Keratinocyte (primary cell): ENCODE measurements at regions not wholly inside any gene's neighbourhood (a gene's known extent, or its start where the extent isn't known, plus 50 kb on each side); places are given as distances from the start of the nearest gene placed in this dataset.

ENCODE experiments used
- DNase-seq: peaks from one replicate; pipeline ENCODE4 v3.0.0-alpha.2; 2011; ENCODE audit warnings: low read depth, missing footprints, low spot score
- FAIRE-seq: peaks from 2 replicates; lab custom pipeline; 2011; peaks lifted over from hg19 to GRCh38; lab: Jason Lieb, UNC
- H2AFZ ChIP-seq: 2 replicates; pipeline ENCODE4 v1.6.0; 2012; ENCODE audit warnings: low read length, control low read depth, inconsistent platforms; ENCODE audit not compliant: control insufficient read depth
- H3K27ac ChIP-seq: 2 replicates; pipeline ENCODE4 v1.5.1; 2011; ENCODE audit warnings: low read length; ENCODE audit not compliant: control insufficient read depth, insufficient read depth
- H3K27me3 ChIP-seq: 3 replicates; pipeline ENCODE4 v1.6.0; 2011; ENCODE audit warnings: low read length; ENCODE audit not compliant: control insufficient read depth, insufficient read depth; ENCODE audit errors: extremely low read depth
- H3K36me3 ChIP-seq, 2 experiments: 2 replicates in 1 of 2; 3 replicates in 1 of 2; pipeline ENCODE4 v1.5.1; 2011; ENCODE audit warnings: low read length in 2 of 2, mild to moderate bottlenecking in 1 of 2; ENCODE audit not compliant: control insufficient read depth in 2 of 2, insufficient read depth in 2 of 2; ENCODE audit errors: extremely low read depth in 1 of 2
- H3K4me1 ChIP-seq: 3 replicates; pipeline ENCODE4 v1.5.1; 2011; ENCODE audit warnings: low read length; ENCODE audit not compliant: control insufficient read depth, insufficient read depth; ENCODE audit errors: extremely low read depth
- H3K4me2 ChIP-seq: 3 replicates; pipeline ENCODE4 v1.6.0; 2011; ENCODE audit warnings: low read depth, low read length; ENCODE audit not compliant: control insufficient read depth, insufficient read depth; ENCODE audit errors: extremely low read depth
- H3K4me3 ChIP-seq, 3 experiments: fragments of 200-600 bp in 1 of 3; sonication (generic) in 1 of 3; 2 replicates in 2 of 3; 3 replicates in 1 of 3; pipeline ENCODE4 v1.5.1; 2011 to 2016; ENCODE audit warnings: low read length in 3 of 3, mild to moderate bottlenecking in 3 of 3, control low read depth in 2 of 3, inconsistent platforms in 1 of 3, low read depth in 1 of 3, mixed read lengths in 1 of 3, mixed run types in 1 of 3, moderate library complexity in 1 of 3; ENCODE audit not compliant: control insufficient read depth in 2 of 3, insufficient read depth in 2 of 3; ENCODE audit errors: extremely low read depth in 1 of 3
- H3K79me2 ChIP-seq: 2 replicates; pipeline ENCODE4 v1.6.0; 2012; ENCODE audit warnings: low read length; ENCODE audit not compliant: control insufficient read depth, insufficient read depth
- H3K9ac ChIP-seq: 3 replicates; pipeline ENCODE4 v1.6.0; 2011; ENCODE audit warnings: low read length; ENCODE audit not compliant: control insufficient read depth, insufficient read depth; ENCODE audit errors: extremely low read depth
- H3K9me1 ChIP-seq: 3 replicates; pipeline ENCODE4 v1.6.0; 2011; ENCODE audit warnings: low read length; ENCODE audit not compliant: control insufficient read depth, insufficient read depth; ENCODE audit errors: extremely low read depth
- H3K9me3 ChIP-seq: 2 replicates; pipeline ENCODE4 v1.5.1; 2012; ENCODE audit warnings: low read depth, low read length; ENCODE audit not compliant: control insufficient read depth
- H4K20me1 ChIP-seq: 3 replicates; pipeline ENCODE4 v1.6.0; 2011; ENCODE audit warnings: low read length; ENCODE audit not compliant: control insufficient read depth, insufficient read depth; ENCODE audit errors: extremely low read depth
- EZH2 ChIP-seq: IDR thresholded peaks from one replicate; pipeline ENCODE4 v1.6.1; 2012; ENCODE audit warnings: inconsistent platforms, mild to moderate bottlenecking, low read length, moderate library complexity
- dilution Hi-C: fragments of 300-500 bp; cut with MboI; formaldehyde crosslinking; loops from one replicate; pipeline ENCODE4 v1.7.0; 2020; ENCODE audit warnings: low sequenced_read_pairs; ENCODE audit not compliant: extremely low pct_ligation_motif_present
- TF ChIP-seq, protein P1 (sequence below), 3 experiments: IDR thresholded peaks in 1 of 3; conservative IDR thresholded peaks in 1 of 3; optimal IDR thresholded peaks in 1 of 3; 2 replicates in 2 of 3; 3 replicates in 1 of 3; pipeline versions ENCODE3 to v1.5.1; 2011; ENCODE audit warnings: low read length in 3 of 3, mild to moderate bottlenecking in 3 of 3, moderate library complexity in 2 of 3, control low read depth in 1 of 3, inconsistent platforms in 1 of 3; ENCODE audit not compliant: insufficient read depth in 2 of 3; ENCODE audit errors: extremely low read depth in 1 of 3

DNA sequence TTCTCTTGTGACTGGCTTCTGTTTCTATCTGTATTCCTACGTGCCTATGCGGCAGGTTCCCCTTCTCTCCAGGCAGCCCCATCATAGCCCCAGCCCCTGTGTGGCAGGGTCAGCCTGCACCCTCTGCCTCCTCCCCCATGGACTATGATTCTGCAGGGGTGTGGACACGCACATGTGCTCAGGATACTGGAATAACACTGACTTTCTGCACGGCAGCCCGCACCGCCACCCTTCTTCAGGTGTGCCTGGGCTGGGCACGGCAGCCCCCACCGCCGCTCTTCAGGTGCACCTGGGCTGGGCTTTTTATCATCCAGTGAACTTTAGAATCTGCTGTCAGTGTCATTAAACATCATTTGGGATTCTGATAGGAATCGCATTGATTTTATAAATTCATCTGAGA lies 202.6 kb upstream of the PPP2R2D start:
- Histone ChIP-seq H3K9me1 (no peaks in the 10 kb centered on the region), H3K9me3 (peaks cover 11% of the 10 kb centered on the region), H3K4me1 (no peaks in the 10 kb centered on the region), H2AFZ (no peak overlapping the region), H3K27me3 (no peaks in the 10 kb centered on the region), H3K79me2 (no peaks in the 10 kb centered on the region), H3K27ac (no peak overlapping the region), H3K4me3 (no peak overlapping the region), H3K36me3 (no peaks in the 10 kb centered on the region), H3K9ac (no peak overlapping the region), H3K4me2 (no peak overlapping the region), H4K20me1 (no peaks in the 10 kb centered on the region)
- dilution Hi-C loops = no loop called here
- FAIRE-seq = no peak
- TF ChIP-seq, protein P1, sequence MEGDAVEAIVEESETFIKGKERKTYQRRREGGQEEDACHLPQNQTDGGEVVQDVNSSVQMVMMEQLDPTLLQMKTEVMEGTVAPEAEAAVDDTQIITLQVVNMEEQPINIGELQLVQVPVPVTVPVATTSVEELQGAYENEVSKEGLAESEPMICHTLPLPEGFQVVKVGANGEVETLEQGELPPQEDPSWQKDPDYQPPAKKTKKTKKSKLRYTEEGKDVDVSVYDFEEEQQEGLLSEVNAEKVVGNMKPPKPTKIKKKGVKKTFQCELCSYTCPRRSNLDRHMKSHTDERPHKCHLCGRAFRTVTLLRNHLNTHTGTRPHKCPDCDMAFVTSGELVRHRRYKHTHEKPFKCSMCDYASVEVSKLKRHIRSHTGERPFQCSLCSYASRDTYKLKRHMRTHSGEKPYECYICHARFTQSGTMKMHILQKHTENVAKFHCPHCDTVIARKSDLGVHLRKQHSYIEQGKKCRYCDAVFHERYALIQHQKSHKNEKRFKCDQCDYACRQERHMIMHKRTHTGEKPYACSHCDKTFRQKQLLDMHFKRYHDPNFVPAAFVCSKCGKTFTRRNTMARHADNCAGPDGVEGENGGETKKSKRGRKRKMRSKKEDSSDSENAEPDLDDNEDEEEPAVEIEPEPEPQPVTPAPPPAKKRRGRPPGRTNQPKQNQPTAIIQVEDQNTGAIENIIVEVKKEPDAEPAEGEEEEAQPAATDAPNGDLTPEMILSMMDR (optimal IDR thresholded peaks at IDR 0.05 in 1 of 3, IDR thresholded peaks at IDR 0.05 in 1 of 3, conservative IDR thresholded peaks at IDR 0.05 in 1 of 3; ENCODE audit: extremely low read depth in 1 of 3, insufficient read depth in 2 of 3, low read length in 3 of 3) = no peak
- TF ChIP-seq EZH2 = no peak
- no peak for DNase-seq

DNA sequence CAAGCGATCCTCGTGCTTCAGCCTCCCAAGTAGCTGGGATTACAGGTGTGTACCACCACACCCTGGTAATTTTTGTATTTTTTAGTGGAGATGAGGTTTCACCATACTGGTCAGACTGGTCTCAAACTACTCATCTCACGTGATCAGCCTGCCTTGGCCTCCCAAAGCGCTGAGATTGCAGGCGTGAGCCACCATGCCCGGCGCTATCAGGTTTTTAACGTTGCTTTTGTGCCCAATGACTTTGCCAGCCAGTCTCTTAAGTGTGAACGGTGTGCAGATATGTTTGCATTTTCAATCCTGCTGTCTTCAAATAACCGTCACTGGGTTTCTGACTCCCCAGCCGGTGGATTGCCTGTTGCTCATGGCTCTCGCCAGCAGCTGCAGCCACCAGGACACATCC lies 201.8 kb upstream of the PPP2R2D start:
- no peak overlapping the region for H3K4me3 ChIP-seq
- H3K9me1 ChIP-seq = no peaks in the 10 kb centered on the region
- no peaks in the 10 kb centered on the region for H3K27me3 ChIP-seq
- dilution Hi-C loops = no loop called here
- H3K4me2 ChIP-seq = no peak overlapping the region
- no peak for DNase-seq
- TF ChIP-seq EZH2 = no peak
- TF ChIP-seq, protein P1 (optimal IDR thresholded peaks at IDR 0.05 in 1 of 3, IDR thresholded peaks at IDR 0.05 in 1 of 3, conservative IDR thresholded peaks at IDR 0.05 in 1 of 3; ENCODE audit: extremely low read depth in 1 of 3, insufficient read depth in 2 of 3, low read length in 3 of 3) = no peak
- no peak overlapping the region for H3K9ac ChIP-seq
- H4K20me1 ChIP-seq = no peaks in the 10 kb centered on the region
- FAIRE-seq = no peak
- no peak overlapping the region for H3K27ac ChIP-seq
- H3K4me1 ChIP-seq = no peaks in the 10 kb centered on the region
- H3K9me3 ChIP-seq = peaks cover 11% of the 10 kb centered on the region
- no peak overlapping the region for H2AFZ ChIP-seq
- H3K79me2 ChIP-seq = no peaks in the 10 kb centered on the region
- no peaks in the 10 kb centered on the region for H3K36me3 ChIP-seq
